HUDEP-2 (cell line): ENCODE measurements at regions not wholly inside any gene's neighbourhood (a gene's known extent, or its start where the extent isn't known, plus 50 kb on each side); places are given as distances from the start of the nearest gene placed in this dataset.

Experiments used
- DNase-seq, 76 experiments: peaks; one replicate each; lab custom pipeline; 2025; ENCODE audit not compliant: unreplicated experiment in 76 of 76; lab: John Stamatoyannopoulos, UW

- no peak for DNase-seq
Observed at GRCh38 chr2:238697193-238698071, 150.5 kb upstream of the TWIST2 start.

- no peak for DNase-seq
Observed at GRCh38 chr2:238698072-238698352, 149.9 kb upstream of the TWIST2 start.

GRCh38 chr2:238698451-238699306, 149.2 kb upstream of the TWIST2 start:
- DNase-seq, result no peak

- no peak for DNase-seq
Observed at GRCh38 chr2:238699307-238700116, 148.4 kb upstream of the TWIST2 start.

GRCh38 chr2:238700117-238700457, 147.8 kb upstream of the TWIST2 start:
- no peak for DNase-seq

- no peak for DNase-seq
Observed at GRCh38 chr2:238700506-238701340, 147.2 kb upstream of the TWIST2 start.

GRCh38 chr2:238701341-238702206, 146.3 kb upstream of the TWIST2 start:
- DNase-seq, result no peak

- no peak for DNase-seq
Observed at GRCh38 chr2:238702276-238703052, 145.4 kb upstream of the TWIST2 start.

GRCh38 chr2:238703053-238703415, 144.9 kb upstream of the TWIST2 start:
- DNase-seq, result no peak

- DNase-seq, result no peak
Observed at GRCh38 chr2:238703436-238703835, 144.4 kb upstream of the TWIST2 start.

- no peak for DNase-seq
Observed at GRCh38 chr2:238704471-238705225, 143.2 kb upstream of the TWIST2 start.

- no peak for DNase-seq
Observed at GRCh38 chr2:238706163-238706562, 141.7 kb upstream of the TWIST2 start.

- no peak for DNase-seq
Observed at GRCh38 chr2:238706673-238707072, 141.2 kb upstream of the TWIST2 start.

GRCh38 chr2:238709325-238710025, 138.4 kb upstream of the TWIST2 start:
- DNase-seq, result no peak

GRCh38 chr2:238710032-238710735, 137.7 kb upstream of the TWIST2 start:
- no peak for DNase-seq

GRCh38 chr2:238710787-238711186, 137.1 kb upstream of the TWIST2 start:
- no peak for DNase-seq

- DNase-seq, result no peak
Observed at GRCh38 chr2:238711346-238711745, 136.5 kb upstream of the TWIST2 start.
